Naive thymus-derived CD8-positive, alpha-beta T cell (primary cell): ENCODE measurements at regions not wholly inside any gene's neighbourhood (a gene's known extent, or its start where the extent isn't known, plus 50 kb on each side); places are given as distances from the start of the nearest gene placed in this dataset.

Experiments used
- ATAC-seq, 2 donors: fragments of 150-1000 bp; cut with Tn5 transposase in 1 of 2; sonication (Bioruptor Pico), chemical (Tn5 transposase) in 1 of 2; 1 replicate in 1 of 2; 2 replicates in 1 of 2; pipeline ENCODE4 v1.10.0; 2021; ENCODE audit warnings: mild to moderate bottlenecking in 2 of 2, moderate library complexity in 2 of 2
- POLR2A ChIA-PET: fragments of 350-600 bp; sonication (Branson Sonifier 250); formaldehyde crosslinking; loops from one replicate; lab custom pipeline; 2021; ENCODE audit warnings: antibody characterized with exemption; lab: Charles Lee
- DNase-seq, 10 donors: peaks; one replicate each; pipeline versions ENCODE4 v3.0.0 to v3.0.0-alpha.2; 2020 to 2022
- H3K27ac Mint-ChIP-seq, 10 donors: one replicate each; pipeline ENCODE4 v1.8.0; 2020 to 2022; ENCODE audit warnings: mild to moderate bottlenecking in 10 of 10, mixed read lengths in 10 of 10, moderate library complexity in 4 of 10, inconsistent platforms in 1 of 10
- H3K27me3 Mint-ChIP-seq, 5 donors: one replicate each; pipeline ENCODE4 v1.8.0; 2021 to 2022; ENCODE audit warnings: mixed read lengths in 5 of 5
- H3K36me3 Mint-ChIP-seq, 3 donors: one replicate each; pipeline ENCODE4 v1.8.0; 2020 to 2022; ENCODE audit warnings: mixed read lengths in 3 of 3, mild to moderate bottlenecking in 2 of 3, inconsistent platforms in 1 of 3
- H3K4me1 Mint-ChIP-seq, 4 donors: one replicate each; pipeline ENCODE4 v1.8.0; 2021 to 2022; ENCODE audit warnings: mixed read lengths in 4 of 4
- H3K4me3 Mint-ChIP-seq, 10 donors: one replicate each; pipeline ENCODE4 v1.8.0; 2020 to 2022; ENCODE audit warnings: mild to moderate bottlenecking in 10 of 10, mixed read lengths in 10 of 10, moderate library complexity in 6 of 10, inconsistent platforms in 1 of 10
- H3K9me3 Mint-ChIP-seq, 9 donors: one replicate each; pipeline ENCODE4 v1.8.0; 2020 to 2022; ENCODE audit warnings: mixed read lengths in 9 of 9, mild to moderate bottlenecking in 3 of 9, inconsistent platforms in 1 of 9, moderate library complexity in 1 of 9

DNA sequence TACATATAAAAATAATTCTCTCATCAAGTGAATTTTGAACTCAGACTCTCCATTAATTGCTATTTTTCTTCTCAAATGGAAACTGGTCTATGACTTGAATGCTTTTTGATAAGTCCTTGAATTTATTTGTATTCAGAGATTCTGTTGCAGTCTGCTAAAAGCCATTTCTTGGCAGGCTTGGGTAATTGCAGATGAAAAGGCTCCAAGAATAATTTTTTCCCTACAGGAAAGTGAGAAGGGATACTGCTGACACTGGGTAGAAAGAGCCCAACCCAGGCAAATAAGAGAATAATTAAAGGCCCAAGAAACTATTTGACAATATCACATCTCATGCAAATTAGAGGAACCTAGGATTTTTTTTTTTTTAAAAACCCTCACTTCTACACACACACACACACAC, 246.5 kb upstream of the DDI1 start:
- Mint-ChIP-seq H3K4me3 (no peak overlapping the region), H3K4me1 (no peaks in the 10 kb centered on the region), H3K9me3 (peaks cover 0 to 33% (median 5%) of the 10 kb centered on the region in 9 donors), H3K27ac (no peak overlapping the region), H3K36me3 (peaks cover 0 to 17% (median 0%) of the 10 kb centered on the region in 3 donors), H3K27me3 (peaks cover 0 to 2% (median 0%) of the 10 kb centered on the region in 5 donors)
- DNase-seq = no peak
- POLR2A ChIA-PET = no interaction called here
- no peak for ATAC-seq

GRCh38 chr11:103792981-103793468, 243.4 kb upstream of the DDI1 start:
- Mint-ChIP-seq H3K27ac (no peak overlapping the region), H3K27me3 (peaks cover 0 to 8% (median 0%) of the 10 kb centered on the region in 5 donors), H3K4me1 (no peaks in the 10 kb centered on the region), H3K36me3 (peaks cover 0 to 17% (median 0%) of the 10 kb centered on the region in 3 donors), H3K4me3 (no peak overlapping the region), H3K9me3 (peaks cover 0 to 28% (median 5%) of the 10 kb centered on the region in 9 donors)
- no peak for ATAC-seq
- no peak for DNase-seq
- POLR2A ChIA-PET = no interaction called here

DNA sequence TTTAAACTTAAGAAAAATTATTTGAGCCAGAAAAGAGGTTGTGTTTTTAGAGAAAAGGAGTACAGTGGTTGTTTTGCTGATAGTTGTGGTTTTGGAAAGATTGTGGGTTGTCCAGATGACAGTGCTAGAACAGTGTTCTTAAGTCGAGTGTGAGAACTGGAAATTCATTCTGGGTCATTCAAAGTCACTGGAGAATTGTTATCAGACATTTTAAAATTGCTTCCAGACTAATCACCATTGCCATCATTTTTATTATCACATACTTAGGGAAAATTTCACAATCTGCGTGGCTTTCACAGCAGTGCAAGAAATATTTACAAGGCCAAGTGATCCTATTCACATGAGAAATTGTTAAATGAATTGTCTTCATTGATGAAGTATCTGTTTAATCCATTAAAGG, 242.2 kb upstream of the DDI1 start:
- H3K27ac Mint-ChIP-seq = no peak overlapping the region
- H3K27me3 Mint-ChIP-seq = peaks cover 0 to 8% (median 0%) of the 10 kb centered on the region in 5 donors
- H3K4me1 Mint-ChIP-seq = no peaks in the 10 kb centered on the region
- DNase-seq (no peak), ATAC-seq (no peak)
- H3K4me3 Mint-ChIP-seq = no peak overlapping the region
- H3K9me3 Mint-ChIP-seq = peaks cover 0 to 28% (median 5%) of the 10 kb centered on the region in 9 donors
- POLR2A ChIA-PET = no interaction called here
- peaks cover 0 to 17% (median 0%) of the 10 kb centered on the region in 3 donors for H3K36me3 Mint-ChIP-seq

- H3K4me3 Mint-ChIP-seq = no peak overlapping the region
- DNase-seq (no peak), ATAC-seq (no peak)
- H3K27me3 Mint-ChIP-seq = peaks cover 0 to 13% (median 0%) of the 10 kb centered on the region in 5 donors
- H3K36me3 Mint-ChIP-seq = no peaks in the 10 kb centered on the region
- POLR2A ChIA-PET = no interaction called here
- H3K9me3 Mint-ChIP-seq = peaks cover 0 to 2% (median 0%) of the 10 kb centered on the region in 9 donors
- H3K27ac Mint-ChIP-seq = no peak overlapping the region
- no peaks in the 10 kb centered on the region for H3K4me1 Mint-ChIP-seq
These were observed 238.4 kb upstream of the DDI1 start for GRCh38 chr11:103798026-103798425.

DNA sequence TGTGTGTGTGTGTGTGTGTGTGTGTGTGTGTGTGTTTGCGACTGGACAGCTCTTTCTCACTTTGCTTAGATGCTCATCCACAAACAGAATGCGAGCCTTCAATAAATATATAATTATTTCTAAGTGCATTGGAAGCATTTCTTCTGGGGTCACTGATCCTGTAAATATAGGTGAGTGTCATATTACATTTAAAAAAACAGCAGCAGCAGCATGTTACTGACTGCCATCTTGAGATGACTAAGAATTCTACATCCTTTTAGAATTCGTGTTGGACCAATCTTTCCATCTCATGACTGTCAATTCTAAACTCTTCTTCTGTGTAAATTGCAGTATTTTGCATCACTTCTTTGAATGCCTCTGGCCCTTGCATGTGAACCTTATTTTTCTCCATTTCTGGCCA, 238.0 kb upstream of the DDI1 start:
- POLR2A ChIA-PET = no interaction called here
- H3K36me3 Mint-ChIP-seq = no peaks in the 10 kb centered on the region
- ATAC-seq = no peak
- H3K9me3 Mint-ChIP-seq = no peaks in the 10 kb centered on the region
- H3K27me3 Mint-ChIP-seq = peaks cover 0 to 13% (median 0%) of the 10 kb centered on the region in 5 donors
- no peaks in the 10 kb centered on the region for H3K4me1 Mint-ChIP-seq
- no peak overlapping the region for H3K4me3 Mint-ChIP-seq
- no peak for DNase-seq
- no peak overlapping the region for H3K27ac Mint-ChIP-seq

- ATAC-seq = no peak
- Mint-ChIP-seq H3K4me1 (no peaks in the 10 kb centered on the region), H3K36me3 (no peaks in the 10 kb centered on the region), H3K27ac (no peak overlapping the region), H3K4me3 (no peak overlapping the region), H3K9me3 (no peaks in the 10 kb centered on the region), H3K27me3 (peaks cover 0 to 19% (median 0%) of the 10 kb centered on the region in 5 donors)
- DNase-seq = no peak
- POLR2A ChIA-PET = no interaction called here
These were observed 235.9 kb upstream of the DDI1 start for GRCh38 chr11:103800406-103801114.

GRCh38 chr11:103803062-103803461, 233.4 kb upstream of the DDI1 start:
- Mint-ChIP-seq H3K4me1 (no peaks in the 10 kb centered on the region), H3K36me3 (no peaks in the 10 kb centered on the region), H3K27ac (peak overlapping the region in 1 of 10 donors; percentile 40), H3K9me3 (no peaks in the 10 kb centered on the region), H3K4me3 (no peak overlapping the region), H3K27me3 (peaks cover 0 to 11% (median 0%) of the 10 kb centered on the region in 5 donors)
- no peak for ATAC-seq
- POLR2A ChIA-PET = no interaction called here
- no peak for DNase-seq

GRCh38 chr11:103805688-103806009, 230.8 kb upstream of the DDI1 start:
- H3K27me3 Mint-ChIP-seq = peaks cover 0 to 11% (median 0%) of the 10 kb centered on the region in 5 donors
- ATAC-seq (no peak), DNase-seq (no peak)
- POLR2A ChIA-PET = no interaction called here
- no peaks in the 10 kb centered on the region for H3K36me3 Mint-ChIP-seq
- no peaks in the 10 kb centered on the region for H3K4me1 Mint-ChIP-seq
- no peak overlapping the region for H3K4me3 Mint-ChIP-seq
- H3K27ac Mint-ChIP-seq = no peak overlapping the region
- peaks cover 0 to 8% (median 0%) of the 10 kb centered on the region in 9 donors for H3K9me3 Mint-ChIP-seq

DNA sequence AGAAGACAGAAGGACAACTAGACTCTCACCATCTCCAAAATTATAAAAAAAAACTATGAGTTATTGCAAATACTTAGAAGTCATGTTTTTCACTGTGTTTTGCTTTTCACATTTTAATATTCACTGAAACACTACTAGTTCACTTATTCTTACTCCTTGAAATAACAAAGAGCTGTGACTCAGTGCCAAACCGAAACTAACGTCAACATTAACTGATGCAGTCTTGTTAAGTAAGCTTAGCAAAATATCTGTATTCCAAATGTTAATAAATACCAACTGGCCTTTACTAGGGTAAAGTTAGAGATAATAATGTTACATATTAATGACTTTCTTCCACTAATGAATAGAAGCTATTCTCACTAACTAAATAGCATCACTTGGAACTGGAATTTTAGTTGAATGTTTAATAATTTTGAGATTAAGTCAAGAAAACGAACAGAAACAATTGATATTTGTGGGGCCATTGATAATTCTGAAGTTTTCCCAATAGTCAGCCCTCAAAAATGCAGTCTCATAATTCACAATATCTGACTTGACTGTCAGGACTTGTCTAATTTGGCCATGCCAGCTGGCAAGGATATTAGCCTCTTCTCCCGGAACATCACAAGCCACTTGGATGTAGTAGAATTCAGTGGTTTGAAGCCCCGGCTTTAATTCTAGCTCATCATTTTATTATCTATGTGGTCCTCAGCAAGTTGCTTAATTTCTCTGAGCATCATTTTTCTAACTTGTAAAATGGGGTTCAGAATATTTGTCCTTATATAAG, 230.1 kb upstream of the DDI1 start:
- Mint-ChIP-seq H3K27ac (no peak overlapping the region), H3K4me1 (no peaks in the 10 kb centered on the region), H3K36me3 (no peaks in the 10 kb centered on the region), H3K9me3 (peaks cover 0 to 12% (median 0%) of the 10 kb centered on the region in 9 donors), H3K4me3 (no peak overlapping the region), H3K27me3 (peaks cover 0 to 11% (median 0%) of the 10 kb centered on the region in 5 donors)
- POLR2A ChIA-PET = no interaction called here
- ATAC-seq = no peak
- DNase-seq = no peak

- Mint-ChIP-seq H3K27me3 (peaks cover 0 to 8% (median 0%) of the 10 kb centered on the region in 5 donors), H3K4me1 (no peaks in the 10 kb centered on the region), H3K9me3 (peaks cover 0 to 12% (median 0%) of the 10 kb centered on the region in 9 donors), H3K36me3 (no peaks in the 10 kb centered on the region), H3K27ac (no peak overlapping the region), H3K4me3 (no peak overlapping the region)
- ATAC-seq = no peak
- POLR2A ChIA-PET = no interaction called here
- no peak for DNase-seq
These were observed 228.6 kb upstream of the DDI1 start for GRCh38 chr11:103807806-103808205.

DNA sequence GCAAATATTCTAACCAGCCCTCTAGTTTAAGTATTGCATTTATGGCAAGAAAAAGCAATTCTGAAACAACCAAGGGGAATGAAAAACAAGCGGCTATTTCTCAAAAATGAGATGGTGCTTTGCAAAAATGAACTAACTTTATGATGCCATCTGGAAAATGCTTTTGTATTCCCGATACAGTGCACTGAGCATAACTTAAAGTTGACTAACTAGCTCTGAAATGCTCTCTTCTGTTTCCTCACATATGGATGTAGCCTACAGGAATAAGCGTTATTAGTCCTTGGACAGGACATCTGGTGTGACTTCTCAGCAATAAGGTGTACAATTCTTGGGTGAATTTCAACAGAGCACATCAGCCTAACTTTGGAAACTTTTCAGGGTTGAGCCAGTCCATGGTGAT, 228.2 kb upstream of the DDI1 start:
- no peak for ATAC-seq
- no peaks in the 10 kb centered on the region for H3K36me3 Mint-ChIP-seq
- no peak overlapping the region for H3K4me3 Mint-ChIP-seq
- no peak for DNase-seq
- H3K4me1 Mint-ChIP-seq = no peaks in the 10 kb centered on the region
- peaks cover 0 to 6% (median 0%) of the 10 kb centered on the region in 5 donors for H3K27me3 Mint-ChIP-seq
- H3K27ac Mint-ChIP-seq = no peak overlapping the region
- peaks cover 0 to 12% (median 0%) of the 10 kb centered on the region in 9 donors for H3K9me3 Mint-ChIP-seq
- POLR2A ChIA-PET = no interaction called here

- H3K27ac Mint-ChIP-seq = no peak overlapping the region
- POLR2A ChIA-PET = no interaction called here
- DNase-seq = no peak
- H3K36me3 Mint-ChIP-seq = no peaks in the 10 kb centered on the region
- H3K4me1 Mint-ChIP-seq = no peaks in the 10 kb centered on the region
- H3K9me3 Mint-ChIP-seq = peaks cover 0 to 12% (median 0%) of the 10 kb centered on the region in 9 donors
- H3K4me3 Mint-ChIP-seq = no peak overlapping the region
- ATAC-seq = no peak
- H3K27me3 Mint-ChIP-seq = no peaks in the 10 kb centered on the region
These were observed 224.5 kb upstream of the DDI1 start for GRCh38 chr11:103811870-103812455.

DNA sequence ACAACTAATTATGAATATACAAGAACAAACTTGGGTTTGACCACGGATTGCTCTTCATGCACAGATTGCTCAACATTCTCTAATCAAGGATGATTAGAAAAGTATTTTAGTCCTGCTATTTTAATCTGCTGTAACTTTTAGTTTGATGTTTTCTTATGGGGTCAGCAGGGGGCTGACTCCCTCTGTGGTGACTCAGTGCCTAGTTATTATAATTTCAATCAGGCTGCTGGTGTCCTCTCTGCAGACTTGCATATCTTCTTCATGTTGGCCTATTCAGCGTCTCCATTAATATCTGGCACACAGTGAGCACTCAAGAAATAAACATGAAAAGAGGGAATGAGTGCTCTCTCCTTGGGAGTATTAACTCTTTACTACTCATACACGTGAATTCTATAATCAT, 223.8 kb upstream of the DDI1 start:
- no peak for DNase-seq
- H3K27ac Mint-ChIP-seq = no peak overlapping the region
- POLR2A ChIA-PET = no interaction called here
- no peak overlapping the region for H3K4me3 Mint-ChIP-seq
- ATAC-seq = no peak
- no peaks in the 10 kb centered on the region for H3K27me3 Mint-ChIP-seq
- H3K9me3 Mint-ChIP-seq = peaks cover 0 to 16% (median 0%) of the 10 kb centered on the region in 9 donors
- no peaks in the 10 kb centered on the region for H3K36me3 Mint-ChIP-seq
- H3K4me1 Mint-ChIP-seq = no peaks in the 10 kb centered on the region
